Suprapubic skin (tissue), 4 donors: ENCODE measurements at regions not wholly inside any gene's neighbourhood (a gene's known extent, or its start where the extent isn't known, plus 50 kb on each side); places are given as distances from the start of the nearest gene placed in this dataset.

ENCODE experiments used
- CTCF ChIP-seq, 2 donors: fragments of 200-600 bp in 1 of 2; fragments of 450-650 bp in 1 of 2; sonication (generic) in 1 of 2; IDR thresholded peaks; one replicate each; pipeline ENCODE4 v1.5.1; 2016 to 2019; ENCODE audit warnings: antibody characterized with exemption in 2 of 2, mild to moderate bottlenecking in 1 of 2, moderate library complexity in 1 of 2
- EP300 ChIP-seq: sonication (generic); formaldehyde crosslinking; IDR thresholded peaks from one replicate; pipeline ENCODE4 v1.6.1; 2017; ENCODE audit warnings: antibody characterized with exemption
- POLR2A ChIP-seq, 2 donors: fragments of 450-650 bp; IDR thresholded peaks; one replicate each; pipeline ENCODE4 v1.6.1; 2017; ENCODE audit warnings: antibody characterized with exemption in 2 of 2, mild to moderate bottlenecking in 2 of 2, moderate library complexity in 2 of 2
- POLR2AphosphoS5 ChIP-seq, 3 donors: sonication (generic); formaldehyde crosslinking; IDR thresholded peaks; one replicate each; pipeline ENCODE4 v1.6.1; 2017; ENCODE audit warnings: antibody characterized with exemption in 3 of 3

GRCh38 chr12:18825138-18825537 is 87.2 kb downstream of the CAPZA3 start:
- TF ChIP-seq POLR2AphosphoS5 (IDR thresholded peaks at IDR 0.05), result no peak
- TF ChIP-seq EP300, result no peak
- TF ChIP-seq CTCF (IDR thresholded peaks at IDR 0.05), result no peak
- no peak for TF ChIP-seq POLR2A (IDR thresholded peaks at IDR 0.05)
